H9 (cell line): ENCODE measurements at regions not wholly inside any gene's neighbourhood (a gene's known extent, or its start where the extent isn't known, plus 50 kb on each side); places are given as distances from the start of the nearest gene placed in this dataset.

ENCODE experiments used
- DNase-seq: peaks from one replicate; pipeline ENCODE4 v3.0.0-alpha.2; 2017
- H2AFZ ChIP-seq: one replicate; pipeline ENCODE4 v1.6.1; 2013; ENCODE audit warnings: mild to moderate bottlenecking, low read length, control low read depth, moderate library complexity
- H2AK5ac ChIP-seq: 2 replicates; pipeline ENCODE4 v1.6.1; 2013; ENCODE audit warnings: low read length, control low read depth, mixed read lengths; ENCODE audit not compliant: insufficient read length
- H2BK120ac ChIP-seq: one replicate; pipeline ENCODE4 v1.6.1; 2013; ENCODE audit warnings: low read depth, mild to moderate bottlenecking, low read length, control low read depth, inconsistent platforms; ENCODE audit not compliant: poor library complexity, severe bottlenecking
- H2BK12ac ChIP-seq: 2 replicates; pipeline ENCODE4 v1.6.1; 2013; ENCODE audit warnings: low read length, control low read depth, mixed read lengths, low read depth; ENCODE audit not compliant: insufficient read length
- H2BK15ac ChIP-seq: 2 replicates; pipeline ENCODE4 v1.6.1; 2013; ENCODE audit warnings: low read depth, low read length, control low read depth
- H2BK20ac ChIP-seq: one replicate; pipeline ENCODE4 v1.6.1; 2013; ENCODE audit warnings: low read depth, mild to moderate bottlenecking, low read length, control low read depth, inconsistent platforms; ENCODE audit not compliant: poor library complexity, severe bottlenecking
- H2BK5ac ChIP-seq: 2 replicates; pipeline ENCODE4 v1.6.1; 2013; ENCODE audit warnings: low read length, control low read depth, mixed read lengths; ENCODE audit not compliant: insufficient read length
- H3K14ac ChIP-seq: 2 replicates; pipeline ENCODE4 v1.6.1; 2013; ENCODE audit warnings: low read length, control low read depth; ENCODE audit not compliant: insufficient read depth
- H3K18ac ChIP-seq: 2 replicates; pipeline ENCODE4 v1.6.1; 2013; ENCODE audit warnings: low read depth, mild to moderate bottlenecking, mixed read lengths, low read length, control low read depth; ENCODE audit not compliant: insufficient read length
- H3K23ac ChIP-seq: 2 replicates; pipeline ENCODE4 v1.6.1; 2013; ENCODE audit warnings: low read length, control low read depth, mixed read lengths, low read depth; ENCODE audit not compliant: insufficient read length
- H3K23me2 ChIP-seq: 2 replicates; pipeline ENCODE4 v1.6.1; 2013; ENCODE audit warnings: low read depth, mild to moderate bottlenecking, mixed read lengths, low read length, control low read depth; ENCODE audit not compliant: insufficient read length, poor library complexity, severe bottlenecking
- H3K27ac ChIP-seq: 2 replicates; pipeline ENCODE4 v1.5.1; 2013; ENCODE audit warnings: low read length, control low read depth, mixed read lengths, low read depth; ENCODE audit not compliant: insufficient read length
- H3K27me3 ChIP-seq: 2 replicates; pipeline ENCODE4 v1.6.1; 2013; ENCODE audit warnings: low read length, control low read depth, inconsistent platforms; ENCODE audit not compliant: insufficient read depth
- H3K4ac ChIP-seq: 2 replicates; pipeline ENCODE4 v1.6.1; 2013; ENCODE audit warnings: low read depth, mild to moderate bottlenecking, control low read depth, inconsistent platforms, low read length, moderate library complexity
- H3K4me1 ChIP-seq: 2 replicates; pipeline ENCODE4 v1.6.1; 2013; ENCODE audit warnings: low read length, control low read depth, inconsistent platforms; ENCODE audit not compliant: insufficient read depth
- H3K4me2 ChIP-seq: 2 replicates; pipeline ENCODE4 v1.6.1; 2013; ENCODE audit warnings: low read length, control low read depth, mixed read lengths; ENCODE audit not compliant: insufficient read length, insufficient read depth
- H3K56ac ChIP-seq: 2 replicates; pipeline ENCODE4 v1.6.1; 2013; ENCODE audit warnings: low read depth, mild to moderate bottlenecking, mixed read lengths, low read length, control low read depth; ENCODE audit not compliant: insufficient read length
- H3K79me1 ChIP-seq: 2 replicates; pipeline ENCODE4 v1.6.1; 2013; ENCODE audit warnings: low read depth, mild to moderate bottlenecking, moderate library complexity, low read length, control low read depth, inconsistent platforms; ENCODE audit not compliant: insufficient read depth, poor library complexity, severe bottlenecking
- H3K79me2 ChIP-seq: 2 replicates; pipeline ENCODE4 v1.6.1; 2013; ENCODE audit warnings: low read length, control low read depth, inconsistent platforms; ENCODE audit not compliant: insufficient read depth
- H3K9ac ChIP-seq: 2 replicates; pipeline ENCODE4 v1.6.1; 2013; ENCODE audit warnings: low read length, control low read depth, mixed read lengths; ENCODE audit not compliant: insufficient read length; ENCODE audit errors: extremely low read depth
- H3K9me3 ChIP-seq: one replicate; pipeline ENCODE4 v1.6.1; 2013; ENCODE audit warnings: low read depth, low read length, inconsistent platforms; ENCODE audit not compliant: control insufficient read depth
- H3T11ph ChIP-seq: one replicate; pipeline ENCODE4 v1.6.1; 2013; ENCODE audit warnings: mild to moderate bottlenecking, low read length, control low read depth, inconsistent platforms
- H4K20me1 ChIP-seq: one replicate; pipeline ENCODE4 v1.6.1; 2013; ENCODE audit not compliant: control insufficient read depth, insufficient read length, insufficient read depth
- H4K5ac ChIP-seq: 2 replicates; pipeline ENCODE4 v1.6.1; 2013; ENCODE audit warnings: low read depth, mild to moderate bottlenecking, mixed read lengths, low read length, control low read depth; ENCODE audit not compliant: insufficient read length
- H4K8ac ChIP-seq: replicated peaks from 2 replicates; pipeline ENCODE4 v1.6.1; 2013; ENCODE audit warnings: low read length, control low read depth, mixed read lengths, low read depth; ENCODE audit not compliant: insufficient read length
- H4K91ac ChIP-seq: 2 replicates; pipeline ENCODE4 v1.6.1; 2013; ENCODE audit warnings: low read depth, mild to moderate bottlenecking, moderate library complexity, mixed read lengths, low read length, control low read depth; ENCODE audit not compliant: insufficient read length
- H3K27ac Mint-ChIP-seq, 3 experiments: 2 replicates in 2 of 3; 3 replicates in 1 of 3; pipeline ENCODE4 v1.8.0; 2020 to 2021; ENCODE audit warnings: mixed read lengths in 3 of 3, mild to moderate bottlenecking in 1 of 3, moderate library complexity in 1 of 3
- H3K27me3 Mint-ChIP-seq: 2 replicates; pipeline ENCODE4 v1.8.0; 2021; ENCODE audit warnings: low read depth, mild to moderate bottlenecking, moderate library complexity, mixed read lengths
- H3K36me3 Mint-ChIP-seq, 3 experiments: 2 replicates in 2 of 3; 3 replicates in 1 of 3; pipeline ENCODE4 v1.8.0; 2020 to 2021; ENCODE audit warnings: low read depth in 3 of 3, mixed read lengths in 3 of 3; ENCODE audit not compliant: insufficient read depth in 1 of 3
- H3K4me1 Mint-ChIP-seq, 2 experiments: 2 replicates each; pipeline ENCODE4 v1.8.0; 2020; ENCODE audit warnings: mixed read lengths in 2 of 2
- H3K4me3 Mint-ChIP-seq, 2 experiments: 2 replicates in 1 of 2; 3 replicates in 1 of 2; pipeline ENCODE4 v1.8.0; 2020 to 2021; ENCODE audit warnings: mild to moderate bottlenecking in 2 of 2, mixed read lengths in 2 of 2, moderate library complexity in 1 of 2
- H3K9me3 Mint-ChIP-seq, 2 experiments: 2 replicates in 1 of 2; 3 replicates in 1 of 2; pipeline ENCODE4 v1.8.0; 2020; ENCODE audit warnings: mild to moderate bottlenecking in 2 of 2, mixed read lengths in 2 of 2, moderate library complexity in 1 of 2
- CTCF ChIP-seq: fragments of 200-600 bp; sonication (generic); conservative IDR thresholded peaks from 3 replicates; pipeline ENCODE4 v1.8.0; 2021; ENCODE audit warnings: antibody characterized with exemption, mild to moderate bottlenecking
- WGBS: extraction: QIAGEN DNeasy Blood & Tissue Kit; methylation state at CpG from one replicate; pipeline ENCODE4 v1.1.7; 2013; ENCODE audit warnings: missing lambda C conversion rate, low lambda C conversion rate, mixed read lengths; ENCODE audit not compliant: insufficient read length; ENCODE audit errors: extremely low coverage; 5-methylcytosine and 5-hydroxymethylcytosine counted together

- Mint-ChIP-seq H3K9me3 (no peaks in the 10 kb centered on the region), H3K27me3 (no peaks in the 10 kb centered on the region; the same call in 1 of the 2 replicates), H3K27ac (no peak overlapping the region), H3K4me3 (no peak overlapping the region), H3K36me3 (no peaks in the 10 kb centered on the region), H3K4me1 (peaks cover 6 to 8% of the 10 kb centered on the region in 2 experiments)
- Histone ChIP-seq H3K9me3 (no peaks in the 10 kb centered on the region), H3K79me1 (no peaks in the 10 kb centered on the region), H2AFZ (no peak overlapping the region), H2BK20ac (no peak overlapping the region), H3K18ac (no peak overlapping the region), H2BK15ac (no peak overlapping the region), H4K8ac (no peak overlapping the region), H3K4me1 (no peaks in the 10 kb centered on the region), H4K5ac (no peak overlapping the region), H3K56ac (no peak overlapping the region), H4K91ac (no peak overlapping the region), H3K27ac (no peak overlapping the region), H3K27me3 (no peaks in the 10 kb centered on the region), H3T11ph (no peak overlapping the region), H3K23me2 (no peaks in the 10 kb centered on the region), H3K14ac (no peak overlapping the region), H3K23ac (no peak overlapping the region), H2BK5ac (no peak overlapping the region), H3K4me2 (no peak overlapping the region), H2BK12ac (no peak overlapping the region), H3K9ac (no peak overlapping the region), H2AK5ac (no peak overlapping the region), H4K20me1 (no peaks in the 10 kb centered on the region), H3K79me2 (no peaks in the 10 kb centered on the region), H3K4ac (no peak overlapping the region), H2BK120ac (no peak overlapping the region)
- WGBS = no CpG with 5 or more reads among the region's 3 CpGs
- TF ChIP-seq CTCF = no peak
- DNase-seq = no peak
Observed at GRCh38 chr2:177117755-177118154, 94.8 kb upstream of the HNRNPA3 start.
